Lung (tissue), 11 donors: ENCODE measurements at regions not wholly inside any gene's neighbourhood (a gene's known extent, or its start where the extent isn't known, plus 50 kb on each side); places are given as distances from the start of the nearest gene placed in this dataset.

Source experiments
- ATAC-seq: fragments of 200-7000 bp; cut with Tn5 transposase; one replicate; pipeline ENCODE4 v1.9.1; 2020; ENCODE audit warnings: moderate number of reproducible peaks; ENCODE audit not compliant: insufficient read depth, low FRiP score
- DNase-seq, 3 donors: peaks; one replicate each; pipeline ENCODE4 v3.0.0-alpha.2; 2013 to 2017
- H3K27ac ChIP-seq, 2 donors: one replicate each; pipeline ENCODE4 v1.5.1; 2013; ENCODE audit warnings: mild to moderate bottlenecking in 2 of 2, moderate library complexity in 2 of 2, control low read depth in 1 of 2, inconsistent platforms in 1 of 2, low read depth in 1 of 2, low read length in 1 of 2
- H3K27me3 ChIP-seq, 3 donors: one replicate each; pipeline ENCODE4 v1.5.1; 2013; ENCODE audit warnings: low read length in 2 of 3; ENCODE audit not compliant: control insufficient read depth in 3 of 3, insufficient read depth in 3 of 3
- H3K36me3 ChIP-seq, 4 donors: one replicate each; pipeline ENCODE4 v1.5.1; 2013; ENCODE audit warnings: low read length in 4 of 4, mild to moderate bottlenecking in 1 of 4, moderate library complexity in 1 of 4; ENCODE audit not compliant: control insufficient read depth in 4 of 4, insufficient read depth in 4 of 4
- H3K4me1 ChIP-seq, 5 donors: one replicate each; pipeline ENCODE4 v1.5.1; 2013; ENCODE audit warnings: low read length in 5 of 5, mild to moderate bottlenecking in 2 of 5, moderate library complexity in 1 of 5; ENCODE audit not compliant: control insufficient read depth in 5 of 5, insufficient read depth in 5 of 5
- H3K4me3 ChIP-seq: one replicate; pipeline ENCODE4 v1.5.1; 2013; ENCODE audit warnings: mild to moderate bottlenecking, control low read depth, moderate library complexity
- H3K9ac ChIP-seq, 2 donors: one replicate each; pipeline ENCODE4 v1.5.1; 2013; ENCODE audit warnings: low read length in 2 of 2, control low read depth in 1 of 2; ENCODE audit not compliant: insufficient read depth in 1 of 2
- H3K9me3 ChIP-seq, 4 donors: one replicate each; pipeline ENCODE4 v1.5.1; 2013; ENCODE audit warnings: low read length in 3 of 4, mild to moderate bottlenecking in 1 of 4, moderate library complexity in 1 of 4; ENCODE audit not compliant: control insufficient read depth in 4 of 4, insufficient read depth in 3 of 4
- CTCF ChIP-seq: IDR thresholded peaks from 2 replicates; pipeline ENCODE4 v1.5.1; 2012; ENCODE audit warnings: mild to moderate bottlenecking; ENCODE audit errors: control extremely low read depth, extremely low read depth
- WGBS, 2 donors: extraction: QIAGEN DNeasy Blood & Tissue Kit; methylation state at CpG; one replicate each; pipeline ENCODE4 v1.1.7; 2013; 5-methylcytosine and 5-hydroxymethylcytosine counted together
- donor health status: control.
- donor health status: control.
- donor health status: Bipolar disorder and iron deficiency.
- donor health status: healthy.
- donor health status: DM: yes; HTN: yes; CAD: no.

GRCh38 chr11:15874704-15875103 is 481.6 kb downstream of the SOX6 start:
- WGBS, 2 donors = 89 to 96% methylated on average over 2 of the region's 2 CpGs
- H3K27me3 ChIP-seq = no peaks in the 10 kb centered on the region
- H3K27ac ChIP-seq = no peak overlapping the region
- H3K36me3 ChIP-seq = no peaks in the 10 kb centered on the region
- no peak for DNase-seq
- no peak overlapping the region for H3K9ac ChIP-seq
- no peak for TF ChIP-seq CTCF
- peaks cover 0 to 4% (median 0%) of the 10 kb centered on the region in 4 donors for H3K9me3 ChIP-seq
- peaks cover 0 to 6% (median 0%) of the 10 kb centered on the region in 5 donors for H3K4me1 ChIP-seq
- H3K4me3 ChIP-seq = no peak overlapping the region
- ATAC-seq = no peak

- Histone ChIP-seq H3K27me3 (no peaks in the 10 kb centered on the region), H3K9me3 (peaks cover 0 to 4% (median 0%) of the 10 kb centered on the region in 4 donors), H3K36me3 (no peaks in the 10 kb centered on the region), H3K4me1 (peaks cover 0 to 11% (median 0%) of the 10 kb centered on the region in 5 donors), H3K9ac (no peak overlapping the region), H3K4me3 (no peak overlapping the region), H3K27ac (no peak overlapping the region)
- no peak for TF ChIP-seq CTCF
- WGBS, 2 donors = 94 to 96% methylated on average over 3 of the region's 3 CpGs
- DNase-seq (no peak), ATAC-seq (no peak)
These were observed 481.0 kb downstream of the SOX6 start for GRCh38 chr11:15875393-15875792.

- no peak overlapping the region for H3K9ac ChIP-seq
- WGBS, 2 donors = 87 to 90% methylated on average over 2 of the region's 2 CpGs
- TF ChIP-seq CTCF = no peak
- DNase-seq = no peak
- no peak overlapping the region for H3K27ac ChIP-seq
- no peaks in the 10 kb centered on the region for H3K36me3 ChIP-seq
- H3K4me3 ChIP-seq = no peak overlapping the region
- peaks cover 0 to 4% (median 0%) of the 10 kb centered on the region in 4 donors for H3K9me3 ChIP-seq
- ATAC-seq = no peak
- no peaks in the 10 kb centered on the region for H3K27me3 ChIP-seq
- peaks cover 0 to 11% (median 0%) of the 10 kb centered on the region in 5 donors for H3K4me1 ChIP-seq
These were observed 480.4 kb downstream of the SOX6 start for GRCh38 chr11:15875943-15876342.

GRCh38 chr11:15878756-15879155 is 477.6 kb downstream of the SOX6 start:
- 90 to 94% methylated on average over 1 of the region's 1 CpG for WGBS, 2 donors
- peaks cover 0 to 26% (median under 1%) of the 10 kb centered on the region in 5 donors for H3K4me1 ChIP-seq
- ATAC-seq = no peak

More at GRCh38 chr11:15878756-15879155, 477.6 kb downstream of the SOX6 start:
- no peaks in the 10 kb centered on the region for H3K27me3 ChIP-seq
- no peak overlapping the region for H3K27ac ChIP-seq
- H3K36me3 ChIP-seq = no peaks in the 10 kb centered on the region
- H3K4me3 ChIP-seq = no peak overlapping the region
- no peaks in the 10 kb centered on the region for H3K9me3 ChIP-seq
- H3K9ac ChIP-seq = no peak overlapping the region
- no peak for TF ChIP-seq CTCF
- no peak for DNase-seq
